Kidney epithelial cell (primary cell): ENCODE measurements at regions not wholly inside any gene's neighbourhood (a gene's known extent, or its start where the extent isn't known, plus 50 kb on each side); places are given as distances from the start of the nearest gene placed in this dataset.

Source experiments
- DNase-seq: peaks from one replicate; pipeline ENCODE4 v3.0.0-alpha.2; 2010; ENCODE audit warnings: low read depth
- H3K27me3 ChIP-seq: 2 replicates; pipeline ENCODE4 v1.6.0; 2011; ENCODE audit warnings: low read length; ENCODE audit not compliant: control insufficient read depth, insufficient read depth
- H3K36me3 ChIP-seq: 2 replicates; pipeline ENCODE4 v1.5.1; 2011; ENCODE audit warnings: low read length; ENCODE audit not compliant: control insufficient read depth, insufficient read depth
- H3K4me3 ChIP-seq: 2 replicates; pipeline ENCODE4 v1.5.1; 2011; ENCODE audit warnings: low read depth, mild to moderate bottlenecking, control low read depth, low read length
- CTCF ChIP-seq: IDR thresholded peaks from 2 replicates; pipeline ENCODE4 v1.5.1; 2011; ENCODE audit warnings: mild to moderate bottlenecking, moderate library complexity, low read length, control low read depth, inconsistent platforms; ENCODE audit not compliant: insufficient read depth, poor library complexity, severe bottlenecking

- no peak for DNase-seq
Measured at GRCh38 chr4:156578713-156579112, 392.9 kb downstream of the PDGFC start.

GRCh38 chr4:156578005-156578404, 393.6 kb downstream of the PDGFC start:
- Histone ChIP-seq H3K4me3 (no peak overlapping the region), H3K27me3 (no peaks in the 10 kb centered on the region), H3K36me3 (no peaks in the 10 kb centered on the region)
- no peak for DNase-seq
- TF ChIP-seq CTCF: no peak

More at GRCh38 chr4:156578713-156579112, 392.9 kb downstream of the PDGFC start:
- Histone ChIP-seq H3K36me3 (no peaks in the 10 kb centered on the region), H3K27me3 (no peaks in the 10 kb centered on the region), H3K4me3 (no peak overlapping the region)
- no peak for TF ChIP-seq CTCF

- DNase-seq: no peak
- Histone ChIP-seq H3K27me3 (no peaks in the 10 kb centered on the region), H3K36me3 (no peaks in the 10 kb centered on the region), H3K4me3 (no peak overlapping the region)
- no peak for TF ChIP-seq CTCF
Measured at GRCh38 chr4:156576946-156577345, 394.7 kb downstream of the PDGFC start.

GRCh38 chr4:156575430-156576073, 396.0 kb downstream of the PDGFC start:
- no peak for DNase-seq
- H3K27me3 ChIP-seq: no peaks in the 10 kb centered on the region
- no peak for TF ChIP-seq CTCF
- H3K4me3 ChIP-seq: no peak overlapping the region
- no peaks in the 10 kb centered on the region for H3K36me3 ChIP-seq

- TF ChIP-seq CTCF: no peak
- Histone ChIP-seq H3K36me3 (no peaks in the 10 kb centered on the region), H3K4me3 (no peak overlapping the region), H3K27me3 (no peaks in the 10 kb centered on the region)
- DNase-seq: no peak
Measured at GRCh38 chr4:156571146-156571545, 400.5 kb downstream of the PDGFC start.

- H3K27me3 ChIP-seq: no peaks in the 10 kb centered on the region
- DNase-seq: no peak
- no peaks in the 10 kb centered on the region for H3K36me3 ChIP-seq
- H3K4me3 ChIP-seq: no peak overlapping the region
- TF ChIP-seq CTCF: no peak
Measured at GRCh38 chr4:156569535-156569934, 402.1 kb downstream of the PDGFC start.
